SK-N-SH (cell line): ENCODE measurements at regions not wholly inside any gene's neighbourhood (a gene's known extent, or its start where the extent isn't known, plus 50 kb on each side); places are given as distances from the start of the nearest gene placed in this dataset.
"Not testable (repeated sequence)": the region's sequence is repeated elsewhere in the genome, so short reads cannot be mapped to it uniquely, and the experiment has no call there.

Experiments
- CTCF ChIA-PET: fragments of 300-600, 350-600 bp; formaldehyde crosslinking; extraction: SDS; loops from one replicate; lab custom pipeline; 2021; lab: Yijun Ruan, JAX
- POLR2A ChIA-PET: fragments of 350-600 bp; sonication (Branson Sonifier 250); formaldehyde crosslinking; extraction: SDS; loops from one replicate; lab custom pipeline; 2020; ENCODE audit warnings: antibody characterized with exemption, inconsistent platforms; lab: Yijun Ruan, JAX
- DNase-seq: peaks from one replicate; pipeline ENCODE4 v3.0.0; 2012
- H2AFZ ChIP-seq: fragments of 200-600 bp; sonication (generic); 2 replicates; pipeline ENCODE4 v1.8.1; 2016; ENCODE audit warnings: antibody characterized with exemption, mild to moderate bottlenecking, low read depth
- H3F3A ChIP-seq: fragments of 200-600 bp; sonication (generic); replicated peaks from 2 replicates; pipeline ENCODE3; 2016; ENCODE audit warnings: antibody characterized with exemption, mild to moderate bottlenecking; ENCODE audit not compliant: insufficient read depth
- H3K27ac ChIP-seq, 2 experiments: fragments of 200-500 bp in 1 of 2; fragments of 200-600 bp in 1 of 2; sonication (Bioruptor generic) in 1 of 2; sonication (generic), shearing (Covaris generic) in 1 of 2; 2 replicates each; pipeline versions ENCODE4 v1.5.1 to v1.6.1; 2014 to 2016; ENCODE audit warnings: low read depth in 2 of 2, inconsistent platforms in 1 of 2, low read length in 1 of 2, mild to moderate bottlenecking in 1 of 2, mixed read lengths in 1 of 2
- H3K27me3 ChIP-seq: fragments of 200-600 bp; sonication (generic), shearing (Covaris generic); 2 replicates; pipeline ENCODE4 v1.6.1; 2016; ENCODE audit warnings: mixed run types; ENCODE audit not compliant: insufficient read depth
- H3K36me3 ChIP-seq, 2 experiments: fragments of 200-500 bp in 1 of 2; fragments of 200-600 bp in 1 of 2; sonication (Bioruptor generic) in 1 of 2; sonication (generic) in 1 of 2; replicated peaks in 1 of 2; 2 replicates each; pipeline versions ENCODE3 to v1.5.1; 2014 to 2016; ENCODE audit warnings: low read length in 1 of 2, mild to moderate bottlenecking in 1 of 2; ENCODE audit not compliant: insufficient read depth in 2 of 2, control insufficient read depth in 1 of 2
- H3K4me1 ChIP-seq, 2 experiments: fragments of 200-500 bp in 1 of 2; fragments of 200-600 bp in 1 of 2; sonication (Bioruptor generic) in 1 of 2; sonication (generic), shearing (Covaris generic) in 1 of 2; 2 replicates each; pipeline versions ENCODE4 v1.5.1 to v1.6.1; 2014 to 2016; ENCODE audit warnings: low read depth in 1 of 2, low read length in 1 of 2, mixed run types in 1 of 2; ENCODE audit not compliant: insufficient read depth in 2 of 2, control insufficient read depth in 1 of 2
- H3K4me2 ChIP-seq: fragments of 200-600 bp; sonication (generic), shearing (Covaris generic); 2 replicates; pipeline ENCODE4 v1.6.1; 2017; ENCODE audit warnings: mixed run types
- H3K4me3 ChIP-seq, 2 experiments: fragments of 200-500 bp in 1 of 2; fragments of 200-600 bp in 1 of 2; sonication (Bioruptor generic) in 1 of 2; sonication (generic), shearing (Covaris generic) in 1 of 2; 2 replicates each; pipeline versions ENCODE4 v1.5.1 to v1.8.1; 2014 to 2016; ENCODE audit warnings: low read depth in 2 of 2, inconsistent platforms in 1 of 2, low read length in 1 of 2, mild to moderate bottlenecking in 1 of 2, mixed read lengths in 1 of 2, moderate library complexity in 1 of 2
- H3K79me2 ChIP-seq: fragments of 200-600 bp; sonication (generic); 2 replicates; pipeline ENCODE4 v1.8.1; 2017; ENCODE audit warnings: mild to moderate bottlenecking; ENCODE audit not compliant: insufficient read depth
- H3K9ac ChIP-seq: fragments of 200-600 bp; sonication (generic); 2 replicates; pipeline ENCODE4 v1.6.1; 2017; ENCODE audit warnings: mixed run types
- H3K9me2 ChIP-seq: fragments of 200-600 bp; sonication (generic); 2 replicates; pipeline ENCODE4 v1.6.1; 2017; ENCODE audit warnings: mixed run types
- H3K9me3 ChIP-seq: fragments of 200-600 bp; sonication (generic); 2 replicates; pipeline ENCODE4 v1.6.1; 2017; ENCODE audit warnings: mixed run types, mild to moderate bottlenecking, moderate library complexity
- H4K20me1 ChIP-seq: fragments of 200-600 bp; sonication (generic); 2 replicates; pipeline ENCODE4 v1.6.1; 2017; ENCODE audit warnings: mild to moderate bottlenecking, mixed run types; ENCODE audit not compliant: insufficient read depth
- CTCF ChIP-seq: fragments of 200-600 bp; sonication (generic); IDR thresholded peaks from 2 replicates; pipeline ENCODE4 v1.6.1; 2017; ENCODE audit warnings: antibody characterized with exemption, mild to moderate bottlenecking, moderate library complexity
- RAD21 ChIP-seq: IDR thresholded peaks from 2 replicates; pipeline ENCODE4 v1.6.1; 2012; ENCODE audit warnings: mild to moderate bottlenecking, low read length
- WGBS: methylation state at CpG from one replicate; pipeline ENCODE4 v1.1.6; 2017; ENCODE audit warnings: low lambda C conversion rate; 5-methylcytosine and 5-hydroxymethylcytosine counted together

GRCh38 chr11:67859513-67860161, 144.3 kb downstream of the UNC93B1 start:
- CTCF ChIA-PET, result interaction anchor here (0.7 kb wide), 1 partner anchor 96 kb away, joined by 4 read pairs; no protein-coding TSS in a partner anchor

GRCh38 chr11:67850747-67851146, 153.2 kb downstream of the UNC93B1 start:
- WGBS, result 35% methylated on average over 3 of the region's 7 CpGs
- H3K9me2 ChIP-seq, H3K36me3 ChIP-seq, H3K4me2 ChIP-seq, H3K79me2 ChIP-seq, H3K4me1 ChIP-seq, DNase-seq, H3K27ac ChIP-seq, H3F3A ChIP-seq, H3K9me3 ChIP-seq, H3K4me3 ChIP-seq, H4K20me1 ChIP-seq, H3K9ac ChIP-seq, CTCF ChIA-PET, H2AFZ ChIP-seq, POLR2A ChIA-PET, H3K27me3 ChIP-seq: not testable (repeated sequence)

More at GRCh38 chr11:67859513-67860161, 144.3 kb downstream of the UNC93B1 start:
- TF ChIP-seq CTCF (peak; percentile 34; the same call in 1 of the 2 replicates), RAD21 (peak; percentile 15; the same call in 1 of the 2 replicates)
- H3K4me2 ChIP-seq, H2AFZ ChIP-seq, H3K27me3 ChIP-seq, H3K36me3 ChIP-seq, H3K27ac ChIP-seq, H3F3A ChIP-seq, H4K20me1 ChIP-seq, H3K9me3 ChIP-seq, DNase-seq, H3K9me2 ChIP-seq, H3K9ac ChIP-seq, H3K4me3 ChIP-seq, H3K79me2 ChIP-seq, POLR2A ChIA-PET, H3K4me1 ChIP-seq: not testable (repeated sequence)
- WGBS, result 60% methylated on average over 5 of the region's 6 CpGs

GRCh38 chr11:67849766-67850165, 154.1 kb downstream of the UNC93B1 start:
- H3K4me2 ChIP-seq, H3K4me3 ChIP-seq, H3K9me2 ChIP-seq, H3K9me3 ChIP-seq, H4K20me1 ChIP-seq, H3K79me2 ChIP-seq, H3K9ac ChIP-seq, H3K27ac ChIP-seq, H3K36me3 ChIP-seq, H3K4me1 ChIP-seq, H3K27me3 ChIP-seq, DNase-seq, H2AFZ ChIP-seq, POLR2A ChIA-PET, H3F3A ChIP-seq: not testable (repeated sequence)
- CTCF ChIA-PET, result interaction anchor here (1.5 kb wide), 1 partner anchor 106 kb away, joined by 5 read pairs; no protein-coding TSS in a partner anchor
- WGBS, result 36% methylated on average over 7 of the region's 7 CpGs
